Lung microvascular endothelial cell (primary cell): ENCODE measurements at regions not wholly inside any gene's neighbourhood (a gene's known extent, or its start where the extent isn't known, plus 50 kb on each side); places are given as distances from the start of the nearest gene placed in this dataset.

ENCODE experiments used
- DNase-seq, 2 donors: peaks; one replicate each; pipeline versions ENCODE4 v3.0.0 to v3.0.0-alpha.2; 2010; ENCODE audit warnings: low read depth in 2 of 2

DNA sequence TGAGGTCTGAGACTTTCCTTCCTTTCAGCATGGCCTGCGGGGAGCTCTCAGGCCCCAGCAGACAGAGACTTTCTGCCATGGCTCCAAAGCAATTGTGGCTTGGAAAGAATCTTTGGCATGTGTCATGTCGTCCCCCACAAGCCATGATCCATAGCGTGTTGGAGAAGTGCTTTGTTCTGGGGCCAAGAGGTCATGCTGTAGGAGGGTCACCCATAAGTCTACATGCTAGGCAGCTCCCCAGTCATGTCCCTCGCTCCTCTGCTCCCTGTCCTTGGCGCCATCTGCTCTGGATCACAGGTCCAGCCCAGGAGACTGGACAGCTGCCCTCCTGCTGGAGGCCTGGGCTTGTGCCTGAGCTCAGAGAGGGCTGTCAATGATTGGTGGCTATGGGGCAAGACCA is 78.8 kb upstream of the LCLAT1 start:
- DNase-seq: no peak

DNA sequence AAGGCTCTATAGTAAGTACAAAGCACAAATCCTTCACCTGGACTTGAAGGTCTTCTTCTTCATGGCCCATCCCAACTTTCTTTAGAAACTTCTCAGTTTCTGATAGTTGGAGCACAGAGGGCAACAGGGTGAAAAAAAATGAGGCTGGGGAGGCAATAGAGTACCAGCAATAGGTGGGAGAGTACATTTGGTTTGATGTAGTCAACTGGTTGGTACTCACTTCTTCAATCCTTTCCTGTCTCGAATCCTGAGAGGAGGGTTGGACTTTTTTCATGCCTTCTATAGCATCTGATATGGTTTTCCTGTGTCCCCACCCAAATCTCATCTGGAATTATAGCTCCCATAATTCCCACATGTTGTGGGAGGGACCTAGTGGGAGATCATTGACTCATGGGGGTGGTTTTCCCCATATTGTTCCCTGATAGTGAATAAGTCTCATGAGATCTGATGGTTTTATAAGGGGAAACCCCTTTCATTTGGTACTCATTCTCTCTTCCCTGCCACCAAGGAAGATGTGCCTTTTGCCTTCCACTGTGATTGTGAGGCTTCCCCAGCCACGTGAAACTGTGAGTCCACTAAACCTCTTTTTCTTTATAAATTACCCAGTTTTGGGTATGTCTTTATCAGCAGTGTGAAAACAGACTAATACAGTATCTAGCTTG is 75.9 kb upstream of the LCLAT1 start:
- no peak for DNase-seq

DNA sequence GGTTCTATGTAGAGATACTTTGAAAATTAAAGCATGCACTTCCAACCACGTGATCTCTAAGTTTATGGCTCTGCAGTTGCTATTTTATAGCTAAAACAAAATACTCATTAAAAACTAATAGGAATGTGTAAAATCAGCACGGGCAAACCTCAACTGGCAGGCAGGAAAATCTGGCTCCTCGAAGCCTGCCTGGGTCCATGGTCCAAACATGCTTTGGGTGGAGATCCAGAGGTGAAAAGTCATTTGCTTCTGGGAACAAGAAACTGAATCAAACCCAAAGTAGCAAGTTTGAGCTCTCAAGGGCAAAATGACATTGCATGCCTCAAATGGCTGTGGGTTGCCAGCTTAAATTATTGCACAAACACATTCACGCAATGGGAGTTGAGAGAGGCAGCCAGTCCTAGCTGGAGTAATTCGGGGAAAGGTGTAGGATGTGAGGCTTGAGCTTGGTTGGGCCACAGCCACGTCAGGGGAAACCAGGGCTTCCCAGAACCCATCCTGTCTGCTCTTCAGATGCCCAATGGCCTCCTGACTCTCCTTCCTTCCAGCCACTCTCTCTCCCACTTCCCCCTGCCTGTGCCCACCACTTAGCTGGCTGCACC is 75.2 kb upstream of the LCLAT1 start:
- DNase-seq: no peak

DNA sequence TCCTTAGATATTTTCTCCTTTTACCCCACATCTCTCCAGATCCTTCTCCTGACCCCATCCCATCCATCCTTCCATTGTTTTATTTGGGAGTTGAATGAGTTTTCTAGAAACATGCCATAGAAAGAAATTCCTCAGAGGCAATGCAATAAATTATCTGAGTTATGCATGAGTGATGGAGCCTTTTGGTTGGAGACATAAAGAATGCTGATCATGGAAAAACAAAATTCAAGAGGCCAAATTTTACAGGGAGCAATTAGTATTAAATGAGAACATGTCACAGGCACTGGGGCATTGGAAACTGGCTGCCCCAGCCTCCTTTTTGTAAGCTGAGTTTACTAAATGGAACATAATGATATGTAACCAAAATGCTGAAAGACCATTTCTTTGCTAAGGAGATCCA is 74.2 kb upstream of the LCLAT1 start:
- DNase-seq: no peak

DNA sequence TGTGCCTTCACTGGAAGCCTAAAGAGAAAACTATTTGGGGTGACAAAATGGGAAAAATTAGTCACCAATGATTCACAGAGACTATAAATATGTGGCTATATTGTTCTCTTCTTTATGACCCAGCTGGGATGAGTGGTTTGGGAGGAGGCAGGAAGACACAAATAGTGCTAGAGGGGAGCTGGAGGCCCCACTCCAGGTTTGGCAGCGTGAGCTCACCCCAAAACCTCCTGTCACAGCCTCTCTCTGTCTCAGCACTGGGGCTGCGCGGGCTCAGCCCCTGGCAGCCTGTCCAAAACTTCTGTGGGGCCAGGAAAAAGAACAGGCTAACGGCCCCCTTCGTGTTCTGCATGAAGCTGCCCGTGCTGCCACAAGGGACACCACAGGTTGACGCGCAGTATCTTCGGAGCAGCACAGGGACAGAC is 73.2 kb upstream of the LCLAT1 start:
- DNase-seq: peak; percentile 41 to 47

DNA sequence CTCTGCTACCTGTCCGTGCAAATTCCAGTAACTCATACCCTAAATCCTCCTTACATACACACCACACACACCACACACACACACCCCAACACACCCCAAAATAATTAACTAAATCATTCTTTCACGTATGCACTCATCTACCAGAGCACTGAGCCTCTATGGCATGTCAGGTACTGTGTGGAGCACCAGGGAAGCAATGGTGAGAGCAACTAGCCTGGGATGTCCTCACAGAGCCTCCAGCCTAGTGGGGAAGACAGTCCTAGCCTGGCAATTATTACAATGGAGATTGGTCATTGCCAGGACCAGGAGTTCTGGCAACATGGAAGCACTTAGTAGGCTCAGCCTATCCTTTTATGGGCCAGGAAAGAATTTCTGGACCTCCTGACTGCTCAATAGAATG is 72.7 kb upstream of the LCLAT1 start:
- DNase-seq: no peak

DNA sequence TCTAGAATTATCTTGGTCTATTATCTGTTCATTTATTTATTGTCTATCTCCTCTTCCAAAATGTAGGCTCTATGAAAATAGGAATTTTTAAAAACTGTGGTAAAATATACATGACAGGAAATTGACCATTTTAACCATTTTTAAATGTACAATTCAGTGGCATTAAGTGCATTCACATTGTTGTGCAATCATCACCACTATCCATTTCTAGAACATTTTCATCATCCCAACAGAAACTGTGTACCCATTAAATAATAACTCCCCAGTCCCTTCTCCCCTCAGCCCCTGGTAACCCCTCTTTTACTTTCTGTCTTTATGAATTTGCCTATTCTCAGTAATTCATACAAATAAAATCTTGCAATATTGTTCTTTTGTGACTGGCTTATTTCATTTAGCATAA is 71.1 kb upstream of the LCLAT1 start:
- DNase-seq: no peak

DNA sequence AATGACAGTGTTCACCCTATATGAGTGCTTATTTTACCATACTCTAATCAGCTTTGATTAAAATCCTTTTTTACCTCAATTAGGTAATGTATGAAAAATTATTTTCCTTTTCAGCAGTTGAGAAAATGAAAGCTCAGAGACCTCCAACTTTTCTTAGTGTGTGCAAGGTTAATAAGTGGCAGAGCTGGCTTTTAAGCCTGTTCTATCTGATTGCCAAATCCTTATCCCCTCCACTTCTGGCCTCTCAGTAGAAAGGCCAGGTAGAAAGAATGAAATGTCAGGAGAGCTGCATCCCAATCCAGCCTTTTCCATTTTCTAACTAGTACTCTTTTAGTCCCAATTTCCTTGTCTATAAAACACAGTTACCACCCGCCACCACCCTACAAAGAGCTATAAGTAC is 67.6 kb upstream of the LCLAT1 start:
- no peak for DNase-seq

DNA sequence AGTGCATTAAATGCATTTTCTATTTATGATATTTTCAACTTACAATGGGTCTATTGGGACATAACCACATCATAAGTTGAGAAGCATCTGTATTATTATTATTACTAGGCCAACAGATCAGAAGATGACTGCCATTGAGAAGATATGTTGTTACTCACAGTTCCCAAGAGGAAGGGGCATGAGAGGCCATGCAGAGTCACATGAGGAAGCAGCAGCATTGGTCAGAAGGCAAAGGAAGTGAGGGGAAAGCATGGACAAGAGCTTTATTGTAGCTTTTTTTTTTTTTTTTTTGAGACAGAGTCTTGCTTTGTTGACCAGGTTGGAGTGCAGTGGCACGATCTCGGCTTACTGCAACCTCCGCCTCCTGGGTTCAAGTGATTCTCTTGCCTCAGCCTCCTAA is 66.2 kb upstream of the LCLAT1 start:
- DNase-seq: no peak

DNA sequence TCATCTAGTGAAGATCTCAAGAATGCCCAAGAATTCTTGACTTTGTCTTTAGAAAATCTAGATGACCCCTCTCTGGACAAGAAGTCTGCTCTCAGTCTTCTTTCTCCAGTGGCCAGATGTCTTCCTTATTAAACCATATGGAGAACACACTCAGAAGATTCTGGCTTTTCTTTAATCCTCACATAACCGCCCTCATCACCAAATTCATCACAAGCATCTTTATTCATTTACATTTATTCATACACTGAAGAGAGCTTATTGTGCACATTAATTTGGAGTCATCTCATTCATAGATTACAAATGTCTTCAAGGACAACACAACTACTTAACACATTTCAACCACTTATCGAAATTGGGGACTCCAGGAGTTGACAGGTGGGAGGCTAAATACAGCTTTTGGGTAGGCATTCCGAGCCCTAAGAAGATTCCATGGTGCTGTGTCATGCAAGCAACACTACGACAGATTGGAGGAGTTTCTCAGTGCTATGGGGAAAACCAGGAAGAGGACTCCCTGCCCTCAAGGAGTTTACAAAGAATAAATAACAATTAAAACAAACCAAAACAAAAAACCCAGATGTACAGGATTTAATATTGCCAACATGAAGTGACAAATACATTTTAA is 64.8 kb upstream of the LCLAT1 start:
- DNase-seq: no peak

DNA sequence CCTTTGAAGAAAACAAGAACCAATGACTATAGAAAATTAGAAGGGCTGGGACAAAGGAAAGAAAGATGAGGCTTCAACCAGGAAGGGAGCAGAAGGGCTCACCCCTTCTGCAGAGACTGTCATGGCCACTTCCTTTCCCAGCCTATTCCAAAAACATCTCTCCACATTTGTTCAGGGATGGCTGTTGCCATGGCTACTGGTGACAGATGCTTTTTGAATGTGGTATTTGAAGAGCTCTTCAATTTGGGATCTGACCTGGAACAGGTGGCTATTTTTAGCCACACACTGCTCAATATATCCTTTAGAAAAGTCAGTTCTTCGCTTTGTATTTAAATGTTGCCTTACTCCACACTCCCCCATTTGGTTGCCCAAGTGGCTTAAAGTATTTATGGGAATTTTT is 64.1 kb upstream of the LCLAT1 start:
- DNase-seq: no peak

DNA sequence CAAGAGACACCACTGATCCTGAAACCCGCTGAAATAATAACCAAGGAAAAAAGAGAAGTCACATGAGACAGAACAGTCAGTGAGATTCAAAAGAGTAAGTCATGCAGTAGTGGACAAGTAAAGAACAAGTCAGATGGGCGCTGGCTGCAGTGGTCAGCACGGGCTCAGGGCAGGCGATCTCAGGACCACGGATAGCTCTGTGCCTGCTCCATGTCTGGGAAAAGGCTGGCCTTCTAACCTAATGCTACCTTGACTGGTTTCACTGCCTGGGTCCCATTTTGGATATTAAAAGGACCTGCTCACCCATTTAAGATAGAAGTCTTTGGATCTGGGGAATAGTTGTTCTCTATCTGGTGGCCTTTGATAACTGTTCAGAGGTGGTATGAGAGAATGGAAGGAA is 61.7 kb upstream of the LCLAT1 start:
- DNase-seq: peak; percentile 60 to 62

DNA sequence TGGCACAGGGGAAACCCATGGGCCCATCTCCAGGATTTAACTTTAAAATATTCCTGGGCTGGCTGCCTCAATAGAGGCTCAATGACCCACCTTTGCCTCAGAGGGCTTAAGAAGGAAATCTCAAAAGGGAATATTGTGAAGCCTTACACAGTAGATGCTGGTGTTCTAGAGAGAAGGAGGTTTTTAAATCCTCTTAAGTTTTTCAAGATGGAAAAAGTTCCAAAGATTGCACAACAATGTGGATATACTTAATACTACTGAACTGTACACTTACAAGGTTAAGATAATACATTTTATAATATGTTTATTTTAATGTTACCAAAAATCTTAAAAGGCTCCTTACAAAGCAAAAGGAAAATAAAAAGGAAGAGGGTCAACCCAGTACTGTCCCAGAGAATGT is 54.9 kb upstream of the LCLAT1 start:
- no peak for DNase-seq

DNA sequence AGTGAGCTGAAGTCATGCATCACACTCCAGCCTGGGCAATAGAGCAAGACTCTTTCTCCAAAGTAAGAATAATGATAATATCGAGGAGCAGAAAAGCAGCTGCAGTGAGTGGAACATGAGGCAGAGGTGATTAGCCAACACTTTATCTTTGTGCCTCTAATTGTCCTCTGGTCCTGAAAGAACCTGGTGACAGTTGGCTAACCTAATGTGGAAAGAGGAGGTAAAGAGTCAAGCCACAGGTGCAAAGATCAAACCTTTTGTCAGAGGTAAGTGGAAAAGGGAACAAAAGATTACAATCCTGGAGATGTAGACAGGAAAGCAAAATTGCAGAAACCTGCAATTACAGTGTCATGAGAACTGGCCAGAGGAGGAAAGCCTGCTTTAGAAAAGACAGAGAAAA is 53.5 kb upstream of the LCLAT1 start:
- DNase-seq: no peak

DNA sequence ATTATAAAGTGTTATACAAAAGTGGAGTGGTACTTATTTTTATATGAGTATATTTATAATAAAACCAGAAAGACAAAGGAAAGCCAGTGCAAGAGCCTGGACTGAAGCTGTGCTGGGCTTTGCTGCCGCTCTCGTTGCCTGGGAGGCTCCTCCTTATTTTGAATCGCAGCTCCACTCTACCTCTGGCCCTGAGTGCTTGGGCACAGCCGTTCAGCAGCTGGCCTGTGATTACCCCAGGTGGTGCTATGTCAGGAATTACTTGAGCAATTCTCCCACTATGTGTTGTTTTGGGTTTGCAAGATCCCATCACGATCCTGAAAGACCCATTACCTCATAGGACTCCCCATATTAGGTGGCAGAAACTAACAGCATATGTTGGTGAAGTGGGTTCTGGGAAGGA is 53.0 kb upstream of the LCLAT1 start:
- no peak for DNase-seq

DNA sequence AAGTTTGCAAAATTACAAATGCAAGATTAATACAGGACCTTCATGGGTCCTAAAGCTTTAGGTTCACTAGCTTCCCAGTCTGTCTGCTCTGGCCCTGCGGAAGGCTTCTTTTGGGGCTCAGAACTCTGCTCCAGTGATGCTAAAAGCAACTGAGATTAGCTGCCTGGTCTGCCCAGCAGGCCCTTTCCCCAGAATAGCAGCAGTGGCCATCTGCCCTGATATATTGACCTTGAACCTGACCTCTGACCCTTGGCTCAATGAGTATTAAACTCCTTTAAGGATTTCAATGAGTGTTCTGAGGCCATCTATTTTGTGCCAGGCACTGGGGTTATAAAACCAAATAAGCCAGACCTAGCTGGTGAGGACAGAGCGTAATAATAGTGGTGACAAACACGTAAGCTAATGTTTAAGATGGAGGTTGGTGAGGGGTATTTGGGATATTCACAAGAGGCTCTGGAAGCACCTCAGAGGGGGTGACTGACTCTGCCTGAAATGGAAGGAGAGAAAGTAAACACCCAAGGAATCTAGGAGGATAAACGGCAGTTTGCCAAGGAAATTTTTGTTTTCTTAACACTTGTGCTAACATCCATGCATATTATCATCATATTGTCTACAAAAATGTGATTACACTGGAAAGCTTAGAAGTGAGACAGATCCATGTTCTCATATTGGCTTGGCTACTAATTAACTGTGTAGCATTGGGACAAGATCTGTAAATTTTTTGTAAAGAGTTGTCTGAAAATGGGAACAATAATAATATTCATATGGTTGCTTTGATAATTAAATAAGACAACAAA is 50.4 kb upstream of the LCLAT1 start:
- no peak for DNase-seq
